Immature natural killer cell (primary cell): ENCODE measurements at regions not wholly inside any gene's neighbourhood (a gene's known extent, or its start where the extent isn't known, plus 50 kb on each side); places are given as distances from the start of the nearest gene placed in this dataset.
"Not testable (repeated sequence)": the region's sequence is repeated elsewhere in the genome, so short reads cannot be mapped to it uniquely, and the experiment has no call there.

Experiments used
- DNase-seq, 3 donors: peaks; one replicate each; pipeline ENCODE4 v3.0.0; 2022; ENCODE audit warnings: mixed read lengths in 1 of 3
- H3K27ac Mint-ChIP-seq, 6 donors: one replicate each; pipeline ENCODE4 v1.8.0; 2020; ENCODE audit warnings: mixed read lengths in 6 of 6, mild to moderate bottlenecking in 5 of 6, inconsistent platforms in 4 of 6, moderate library complexity in 3 of 6
- H3K27me3 Mint-ChIP-seq, 3 donors: one replicate each; pipeline ENCODE4 v1.8.0; 2020 to 2021; ENCODE audit warnings: low read depth in 3 of 3, mild to moderate bottlenecking in 3 of 3, mixed read lengths in 3 of 3, moderate library complexity in 3 of 3, inconsistent platforms in 1 of 3
- H3K36me3 Mint-ChIP-seq, 3 donors: one replicate each; pipeline ENCODE4 v1.8.0; 2020; ENCODE audit warnings: mixed read lengths in 3 of 3, inconsistent platforms in 2 of 3, mild to moderate bottlenecking in 2 of 3
- H3K4me1 Mint-ChIP-seq, 2 donors: one replicate each; pipeline ENCODE4 v1.8.0; 2020; ENCODE audit warnings: inconsistent platforms in 2 of 2, mild to moderate bottlenecking in 2 of 2, mixed read lengths in 2 of 2, moderate library complexity in 1 of 2
- H3K4me3 Mint-ChIP-seq, 5 donors: one replicate each; pipeline ENCODE4 v1.8.0; 2020; ENCODE audit warnings: mild to moderate bottlenecking in 5 of 5, mixed read lengths in 5 of 5, inconsistent platforms in 3 of 5, moderate library complexity in 3 of 5
- H3K9me3 Mint-ChIP-seq, 6 donors: one replicate each; pipeline ENCODE4 v1.8.0; 2020; ENCODE audit warnings: mild to moderate bottlenecking in 6 of 6, mixed read lengths in 6 of 6, inconsistent platforms in 4 of 6, moderate library complexity in 3 of 6

- not testable (repeated sequence) for DNase-seq, H3K27me3 Mint-ChIP-seq, H3K36me3 Mint-ChIP-seq, H3K4me1 Mint-ChIP-seq, H3K4me3 Mint-ChIP-seq, H3K9me3 Mint-ChIP-seq, H3K27ac Mint-ChIP-seq
Measured at GRCh38 chr2:37722971-37723370, 51.5 kb upstream of the CDC42EP3 start.

GRCh38 chr2:37730037-37730818 lies 58.8 kb upstream of the CDC42EP3 start:
- Mint-ChIP-seq H3K27ac (no peak overlapping the region), H3K4me1 (no peaks in the 10 kb centered on the region), H3K36me3 (peaks cover 0 to 7% (median 0%) of the 10 kb centered on the region in 3 donors), H3K4me3 (no peak overlapping the region), H3K9me3 (peaks cover 0 to 6% (median 0%) of the 10 kb centered on the region in 6 donors), H3K27me3 (peaks cover 0 to 1% (median 0%) of the 10 kb centered on the region in 3 donors)
- DNase-seq, result no peak

DNA sequence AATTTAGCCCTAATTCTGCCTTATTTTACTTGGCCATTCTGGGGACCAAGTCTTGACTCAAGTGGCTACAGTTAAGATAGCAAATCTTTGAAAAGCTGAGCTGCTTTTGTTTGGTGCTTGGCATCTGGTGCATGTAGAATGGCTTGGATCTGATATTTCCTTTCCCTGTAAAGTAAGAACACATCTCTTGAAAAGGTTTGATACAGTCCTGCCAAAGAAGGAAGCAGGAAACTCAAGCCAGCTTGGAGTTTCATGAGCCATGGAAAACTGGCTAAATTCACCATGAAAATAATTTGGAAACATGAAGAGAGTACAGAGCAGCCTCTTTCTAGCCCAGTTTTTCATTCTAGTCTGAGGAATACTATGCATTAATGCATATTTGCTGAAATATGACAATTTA lies 61.0 kb upstream of the CDC42EP3 start:
- not testable (repeated sequence) for H3K27me3 Mint-ChIP-seq, H3K4me1 Mint-ChIP-seq, H3K27ac Mint-ChIP-seq, H3K4me3 Mint-ChIP-seq, H3K9me3 Mint-ChIP-seq, H3K36me3 Mint-ChIP-seq, DNase-seq

DNA sequence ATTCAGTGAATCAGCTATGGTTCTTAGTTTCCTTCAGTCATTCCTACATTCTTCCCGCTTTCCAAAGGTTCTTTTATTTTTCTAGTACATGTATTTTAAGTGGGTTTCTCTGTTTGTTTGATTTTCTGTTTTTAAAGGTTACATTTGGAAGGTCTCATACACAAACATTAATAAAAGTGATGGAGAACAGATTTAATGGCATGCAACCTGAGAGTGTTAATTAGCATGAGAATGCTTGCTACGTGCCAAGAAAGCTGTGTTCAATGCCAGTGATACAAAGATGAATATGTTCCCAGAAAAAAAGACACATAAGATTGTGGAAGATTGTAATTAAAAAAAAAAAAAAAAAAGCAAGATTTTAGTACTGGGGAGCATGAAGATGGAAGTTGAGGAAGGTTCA lies 61.8 kb upstream of the CDC42EP3 start:
- Mint-ChIP-seq H3K36me3 (peaks cover 0 to 7% (median 5%) of the 10 kb centered on the region in 3 donors), H3K27ac (no peak overlapping the region), H3K27me3 (no peaks in the 10 kb centered on the region), H3K4me3 (no peak overlapping the region), H3K4me1 (no peaks in the 10 kb centered on the region), H3K9me3 (no peaks in the 10 kb centered on the region)
- DNase-seq, result no peak

DNA sequence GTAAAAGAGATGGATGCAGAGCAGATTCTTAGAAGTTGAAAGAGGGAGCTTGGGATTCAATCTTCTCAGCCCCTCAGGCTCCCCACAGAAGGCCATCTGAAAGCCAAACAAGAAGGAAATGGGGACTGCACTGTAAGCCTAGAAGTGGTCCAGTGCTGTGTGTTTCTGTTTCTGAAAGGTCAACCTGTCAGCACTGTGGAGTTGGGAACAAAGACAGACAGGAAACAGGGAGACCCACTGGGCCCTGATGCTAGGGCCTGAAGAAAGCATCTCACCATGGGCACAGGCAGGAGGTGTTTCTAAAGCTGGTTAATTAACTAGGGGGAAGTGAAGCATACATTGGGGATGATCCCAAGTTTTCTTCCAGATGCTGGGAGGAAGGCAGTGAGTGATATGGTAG lies 62.5 kb upstream of the CDC42EP3 start:
- not testable (repeated sequence) for H3K36me3 Mint-ChIP-seq, H3K9me3 Mint-ChIP-seq, H3K4me1 Mint-ChIP-seq, DNase-seq, H3K4me3 Mint-ChIP-seq, H3K27me3 Mint-ChIP-seq, H3K27ac Mint-ChIP-seq

DNA sequence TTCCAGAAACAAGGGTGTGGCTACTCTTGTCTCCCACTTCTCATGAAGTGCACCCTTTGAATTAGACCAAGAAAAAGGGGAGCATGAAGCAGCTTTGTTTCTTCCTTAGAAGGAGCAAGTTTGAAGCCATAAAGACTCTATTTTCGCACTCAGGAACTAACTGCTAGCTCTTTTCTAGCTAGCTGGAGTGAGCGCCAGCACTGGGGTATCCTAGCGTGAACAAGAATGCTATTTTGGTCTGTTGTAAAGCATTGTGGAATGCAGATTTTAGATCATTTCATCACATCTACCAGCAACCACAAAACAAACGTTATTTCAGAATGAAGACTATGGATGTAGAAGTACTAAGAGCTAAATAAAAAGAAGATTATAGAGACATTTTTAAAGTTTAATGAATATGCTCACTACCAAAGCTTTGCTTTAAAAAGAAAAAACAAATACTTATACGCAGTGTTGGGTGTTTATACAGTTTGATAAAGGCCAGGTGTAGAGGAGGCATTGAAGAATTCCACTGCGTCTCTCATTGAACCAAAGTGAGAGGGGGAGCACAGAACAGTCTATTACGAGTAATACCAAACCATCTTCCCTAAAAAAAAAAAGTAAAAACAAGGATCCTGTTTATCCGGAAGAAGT lies 63.6 kb upstream of the CDC42EP3 start:
- H3K36me3 Mint-ChIP-seq, H3K27me3 Mint-ChIP-seq, H3K9me3 Mint-ChIP-seq, H3K4me1 Mint-ChIP-seq, DNase-seq, H3K27ac Mint-ChIP-seq, H3K4me3 Mint-ChIP-seq: not testable (repeated sequence)

- H3K27ac Mint-ChIP-seq, H3K4me3 Mint-ChIP-seq, H3K9me3 Mint-ChIP-seq, H3K4me1 Mint-ChIP-seq, H3K27me3 Mint-ChIP-seq, H3K36me3 Mint-ChIP-seq, DNase-seq: not testable (repeated sequence)
Measured at GRCh38 chr2:37735524-37735910, 64.1 kb upstream of the CDC42EP3 start.

DNA sequence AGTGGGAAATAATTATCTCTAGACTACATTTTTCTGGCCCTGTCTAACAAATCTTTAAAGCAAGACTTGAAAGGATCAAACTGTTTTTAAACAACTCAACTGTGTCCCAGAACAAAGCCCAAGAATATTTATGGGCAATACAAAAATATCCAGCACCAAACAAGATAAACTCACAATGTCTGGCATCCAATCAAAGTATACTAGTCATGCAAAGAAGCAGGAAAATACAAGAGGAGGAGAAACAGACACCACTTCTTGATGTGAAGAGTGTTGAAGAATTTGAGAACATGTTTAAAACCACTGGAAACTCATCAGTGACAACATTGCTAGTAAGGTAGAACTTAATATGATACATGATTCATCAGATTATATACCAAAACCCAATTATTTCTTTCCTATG lies 66.1 kb upstream of the CDC42EP3 start:
- Mint-ChIP-seq H3K4me3 (no peak overlapping the region), H3K27me3 (no peaks in the 10 kb centered on the region), H3K36me3 (peaks cover 0 to 7% (median 5%) of the 10 kb centered on the region in 3 donors), H3K9me3 (no peaks in the 10 kb centered on the region), H3K27ac (no peak overlapping the region), H3K4me1 (peaks cover 1 to 9% of the 10 kb centered on the region in 2 donors)
- no peak for DNase-seq

- no peaks in the 10 kb centered on the region for H3K9me3 Mint-ChIP-seq
- H3K27me3 Mint-ChIP-seq, result no peaks in the 10 kb centered on the region
- H3K4me1 Mint-ChIP-seq, result peaks cover 1 to 9% of the 10 kb centered on the region in 2 donors
- no peak for DNase-seq
- peaks cover 0 to 5% (median 2%) of the 10 kb centered on the region in 3 donors for H3K36me3 Mint-ChIP-seq
- H3K27ac Mint-ChIP-seq, result no peak overlapping the region
- no peak overlapping the region for H3K4me3 Mint-ChIP-seq
Measured at GRCh38 chr2:37738266-37738885, 66.9 kb upstream of the CDC42EP3 start.

DNA sequence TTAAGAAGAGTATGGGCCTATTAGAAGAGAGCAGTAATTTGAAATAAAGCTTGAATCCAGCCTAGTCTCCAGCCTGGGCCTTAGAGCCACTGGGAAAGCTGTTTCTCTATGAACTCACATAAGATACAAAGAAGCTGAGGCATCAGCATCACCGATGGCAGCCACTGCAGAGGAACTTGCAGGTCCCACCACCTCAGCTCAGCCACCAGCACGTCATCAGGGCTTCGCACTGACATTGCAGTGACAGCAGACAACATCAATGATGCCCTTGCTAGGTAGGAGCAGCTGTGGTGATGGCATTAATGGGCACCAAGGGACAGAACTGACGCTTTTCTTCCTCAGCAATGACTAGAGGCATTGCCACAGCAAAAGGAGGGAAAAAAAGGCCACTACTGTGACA lies 67.7 kb upstream of the CDC42EP3 start:
- peaks cover 0 to 5% (median 0%) of the 10 kb centered on the region in 3 donors for H3K36me3 Mint-ChIP-seq
- no peaks in the 10 kb centered on the region for H3K27me3 Mint-ChIP-seq
- no peak for DNase-seq
- no peak overlapping the region for H3K4me3 Mint-ChIP-seq
- peaks cover 1 to 9% of the 10 kb centered on the region in 2 donors for H3K4me1 Mint-ChIP-seq
- H3K27ac Mint-ChIP-seq, result no peak overlapping the region
- no peaks in the 10 kb centered on the region for H3K9me3 Mint-ChIP-seq

DNA sequence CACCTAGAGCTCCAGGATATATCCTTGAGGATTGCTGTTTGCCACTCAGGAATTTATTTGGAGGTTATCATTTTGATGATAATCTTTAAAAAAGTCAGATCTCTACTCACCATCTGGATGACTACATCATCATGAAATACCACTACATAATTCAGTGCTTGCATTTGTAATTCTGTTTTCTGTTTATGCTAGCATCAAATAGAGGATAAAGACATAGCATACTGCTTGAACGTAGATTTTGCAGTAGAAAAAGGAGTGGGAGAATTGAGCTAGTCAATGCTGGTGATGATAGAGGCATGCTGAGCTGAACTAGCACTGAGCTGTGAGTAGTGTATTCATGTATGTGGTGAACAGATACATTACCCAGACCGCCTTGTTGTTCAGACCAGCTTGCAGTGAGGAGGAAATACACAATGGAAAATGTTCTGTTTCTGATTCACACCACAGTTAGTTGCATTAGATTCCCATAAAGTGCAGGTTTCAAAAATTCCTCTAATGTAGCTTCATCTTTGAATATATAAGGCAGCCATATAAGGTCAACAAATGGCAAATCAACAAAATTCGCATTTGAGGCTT lies 68.8 kb upstream of the CDC42EP3 start:
- no peaks in the 10 kb centered on the region for H3K27me3 Mint-ChIP-seq
- H3K36me3 Mint-ChIP-seq, result peaks cover 0 to 5% (median 0%) of the 10 kb centered on the region in 3 donors
- H3K4me1 Mint-ChIP-seq, result peaks cover 1 to 9% of the 10 kb centered on the region in 2 donors
- no peak for DNase-seq
- H3K9me3 Mint-ChIP-seq, result no peaks in the 10 kb centered on the region
- H3K27ac Mint-ChIP-seq, result no peak overlapping the region
- H3K4me3 Mint-ChIP-seq, result no peak overlapping the region

DNA sequence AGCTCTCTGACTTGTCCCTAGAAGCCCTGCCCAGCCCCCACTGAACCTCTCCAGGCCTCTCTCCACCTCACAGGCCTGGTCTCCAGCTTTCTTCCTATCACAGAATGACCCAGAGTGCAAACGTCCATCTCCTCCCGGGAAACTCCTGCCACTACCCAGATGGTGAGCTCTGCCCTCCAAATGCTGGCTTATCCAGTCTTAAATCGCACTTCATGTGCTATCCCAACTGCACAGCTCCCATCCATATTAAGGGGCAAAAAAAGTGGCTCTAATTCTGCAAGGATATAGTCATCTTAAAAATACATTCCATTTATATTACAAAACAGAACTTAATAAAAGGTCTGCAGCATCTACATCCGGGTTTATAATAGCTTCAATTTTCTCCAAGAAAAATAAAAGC lies 70.8 kb upstream of the CDC42EP3 start:
- Mint-ChIP-seq H3K4me3 (no peak overlapping the region), H3K4me1 (peaks cover 1 to 9% of the 10 kb centered on the region in 2 donors), H3K36me3 (no peaks in the 10 kb centered on the region), H3K9me3 (no peaks in the 10 kb centered on the region), H3K27ac (no peak overlapping the region), H3K27me3 (no peaks in the 10 kb centered on the region)
- DNase-seq, result no peak

GRCh38 chr2:37744010-37744409 lies 72.6 kb upstream of the CDC42EP3 start:
- no peaks in the 10 kb centered on the region for H3K27me3 Mint-ChIP-seq
- H3K27ac Mint-ChIP-seq, result no peak overlapping the region
- no peak overlapping the region for H3K4me3 Mint-ChIP-seq
- no peaks in the 10 kb centered on the region for H3K9me3 Mint-ChIP-seq
- peaks cover 1 to 9% of the 10 kb centered on the region in 2 donors for H3K4me1 Mint-ChIP-seq
- DNase-seq, result no peak
- H3K36me3 Mint-ChIP-seq, result no peaks in the 10 kb centered on the region

DNA sequence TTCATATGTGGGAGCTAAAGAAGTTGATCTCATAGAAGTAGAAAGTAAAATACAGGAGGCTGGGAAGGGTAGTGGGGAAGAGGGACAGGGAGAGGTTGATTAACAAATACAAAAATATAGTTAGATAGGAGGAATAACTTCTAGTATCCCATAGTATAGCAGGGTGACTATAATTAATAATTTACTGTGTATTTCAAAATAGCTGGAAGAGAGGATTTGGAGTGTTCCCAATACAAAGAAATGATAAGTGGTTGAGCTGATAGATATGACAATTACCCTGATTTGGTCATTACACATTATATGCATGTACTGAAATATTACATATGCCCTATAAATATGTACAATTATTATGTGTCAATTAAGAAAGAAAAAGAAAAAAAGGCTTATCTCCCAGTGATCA lies 73.5 kb upstream of the CDC42EP3 start:
- H3K27ac Mint-ChIP-seq, DNase-seq, H3K4me3 Mint-ChIP-seq, H3K9me3 Mint-ChIP-seq, H3K4me1 Mint-ChIP-seq, H3K36me3 Mint-ChIP-seq, H3K27me3 Mint-ChIP-seq: not testable (repeated sequence)
